ENCODE measurements at regions not wholly inside any gene's neighbourhood (a gene's known extent, or its start where the extent isn't known, plus 50 kb on each side); places are given as distances from the start of the nearest gene placed in this dataset.

GRCh38 chr10:61049386-61049785, 105.4 kb upstream of the RHOBTB1 start:
- TF ChIP-seq, protein P1, sequence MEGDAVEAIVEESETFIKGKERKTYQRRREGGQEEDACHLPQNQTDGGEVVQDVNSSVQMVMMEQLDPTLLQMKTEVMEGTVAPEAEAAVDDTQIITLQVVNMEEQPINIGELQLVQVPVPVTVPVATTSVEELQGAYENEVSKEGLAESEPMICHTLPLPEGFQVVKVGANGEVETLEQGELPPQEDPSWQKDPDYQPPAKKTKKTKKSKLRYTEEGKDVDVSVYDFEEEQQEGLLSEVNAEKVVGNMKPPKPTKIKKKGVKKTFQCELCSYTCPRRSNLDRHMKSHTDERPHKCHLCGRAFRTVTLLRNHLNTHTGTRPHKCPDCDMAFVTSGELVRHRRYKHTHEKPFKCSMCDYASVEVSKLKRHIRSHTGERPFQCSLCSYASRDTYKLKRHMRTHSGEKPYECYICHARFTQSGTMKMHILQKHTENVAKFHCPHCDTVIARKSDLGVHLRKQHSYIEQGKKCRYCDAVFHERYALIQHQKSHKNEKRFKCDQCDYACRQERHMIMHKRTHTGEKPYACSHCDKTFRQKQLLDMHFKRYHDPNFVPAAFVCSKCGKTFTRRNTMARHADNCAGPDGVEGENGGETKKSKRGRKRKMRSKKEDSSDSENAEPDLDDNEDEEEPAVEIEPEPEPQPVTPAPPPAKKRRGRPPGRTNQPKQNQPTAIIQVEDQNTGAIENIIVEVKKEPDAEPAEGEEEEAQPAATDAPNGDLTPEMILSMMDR (IDR thresholded peaks at IDR 0.05; ENCODE audit: poor library complexity): no peak
- TF ChIP-seq EZH2 (IDR thresholded peaks at IDR 0.05; ENCODE audit: borderline replicate concordance): no peak
